Peyer's patch (tissue), 4 donors: ENCODE measurements at regions not wholly inside any gene's neighbourhood (a gene's known extent, or its start where the extent isn't known, plus 50 kb on each side); places are given as distances from the start of the nearest gene placed in this dataset.

Experiments
- CTCF ChIP-seq, 6 experiments: fragments of 450-650 bp in 4 of 6; fragments of 200-600 bp in 2 of 6; sonication (generic) in 1 of 6; IDR thresholded peaks; one replicate each; pipeline ENCODE4 v1.5.1; 2017 to 2019; ENCODE audit warnings: antibody characterized with exemption in 6 of 6, mild to moderate bottlenecking in 3 of 6, moderate library complexity in 1 of 6
- POLR2A ChIP-seq, 2 donors: fragments of 450-650 bp; IDR thresholded peaks; one replicate each; pipeline ENCODE4 v1.5.1; 2017; ENCODE audit warnings: antibody characterized with exemption in 2 of 2, mild to moderate bottlenecking in 2 of 2, moderate library complexity in 2 of 2

DNA sequence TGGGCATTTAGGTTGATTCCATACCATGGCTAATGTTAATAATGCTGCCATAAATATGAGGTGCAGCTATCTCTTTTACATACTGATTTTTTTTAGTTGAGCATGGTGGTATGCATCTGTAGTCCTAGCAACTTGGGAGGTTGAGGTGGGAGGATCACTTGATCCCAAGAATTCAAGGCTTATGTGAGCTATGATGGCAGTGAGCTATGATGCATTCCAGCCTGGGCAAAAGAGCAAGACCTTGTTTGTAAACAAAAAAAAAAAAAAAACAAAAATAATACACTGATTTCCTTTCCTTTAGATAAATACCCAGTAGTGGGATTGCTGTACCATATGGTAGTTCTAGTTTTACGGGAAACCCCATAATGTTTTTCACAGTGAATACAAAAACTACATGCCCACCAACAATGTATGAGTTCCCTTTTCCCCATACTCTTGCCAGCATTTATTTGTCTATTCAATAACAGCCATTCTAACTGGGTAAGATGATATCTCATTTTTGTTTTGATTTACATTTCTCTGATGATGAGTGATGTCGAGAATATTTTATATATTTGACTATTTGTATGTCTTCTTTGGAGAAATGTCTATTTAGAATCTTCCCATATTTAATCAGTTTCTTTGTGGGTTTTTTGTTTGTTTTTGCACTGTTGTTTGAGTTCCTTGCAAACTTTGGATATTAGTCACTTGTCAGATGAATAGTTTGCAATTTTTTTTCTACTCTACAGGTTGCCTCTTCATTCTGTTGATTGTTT, 281.0 kb upstream of the KYNU start:
- TF ChIP-seq CTCF (IDR thresholded peaks at IDR 0.05), result no peak
- TF ChIP-seq POLR2A (IDR thresholded peaks at IDR 0.05), result no peak
